OCI-LY7 (cell line): ENCODE measurements at regions not wholly inside any gene's neighbourhood (a gene's known extent, or its start where the extent isn't known, plus 50 kb on each side); places are given as distances from the start of the nearest gene placed in this dataset.

Source experiments
- CTCF ChIP-seq: fragments of 200-600 bp; sonication (generic); conservative IDR thresholded peaks from 2 replicates; pipeline ENCODE4 v1.5.1; 2014; ENCODE audit warnings: mild to moderate bottlenecking, antibody characterized with exemption, low read length, moderate library complexity, mixed read lengths
- EZH2phosphoT487 ChIP-seq: fragments of 200-600 bp; sonication (generic); IDR thresholded peaks from 2 replicates; pipeline ENCODE4 v1.6.1; 2018; ENCODE audit warnings: low read depth, borderline replicate concordance, mild to moderate bottlenecking, mixed run types, antibody characterized with exemption, low read length, moderate library complexity, mixed read lengths

GRCh38 chr2:123864416-123864815 lies 160.7 kb upstream of the CNTNAP5 start:
- no peak for TF ChIP-seq CTCF
- TF ChIP-seq EZH2phosphoT487, result no peak
